ENCODE measurements at regions not wholly inside any gene's neighbourhood (a gene's known extent, or its start where the extent isn't known, plus 50 kb on each side); places are given as distances from the start of the nearest gene placed in this dataset.

DNA sequence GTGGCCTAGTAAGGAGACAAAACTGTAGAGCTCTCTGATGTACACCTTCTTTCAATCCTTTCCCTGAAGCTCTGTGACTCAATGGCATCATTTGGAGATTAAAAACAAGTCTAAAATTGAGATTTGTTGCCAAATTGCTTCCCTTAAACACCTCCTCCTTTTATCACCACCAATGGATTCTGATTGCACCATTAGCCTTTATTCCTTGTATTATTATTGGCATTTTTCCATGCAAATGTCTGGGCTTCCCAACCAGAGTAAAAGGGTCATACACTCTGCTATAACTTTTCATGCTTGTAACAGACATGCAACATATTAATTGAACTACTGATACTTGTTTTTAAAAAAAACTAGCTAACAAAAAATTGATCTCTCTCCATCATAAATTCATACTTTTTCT, 124.2 kb downstream of the CCDC34 start:
- Histone ChIP-seq H3K9me3 (ENCODE audit: low read depth, low read length, poor library complexity, severe bottlenecking) (no peaks in the 10 kb centered on the region), H3K27me3 (replicated peaks; ENCODE audit: insufficient read depth, low read depth, low read length, poor library complexity) (no peaks in the 10 kb centered on the region), H3K27ac (ENCODE audit: low read depth, low read length, poor library complexity, severe bottlenecking) (no peak overlapping the region), H3K4me3 (ENCODE audit: low read depth, low read length, poor library complexity, severe bottlenecking) (no peak overlapping the region), H3K4me1 (ENCODE audit: insufficient read depth, low read length, poor library complexity, severe bottlenecking) (peaks cover 25% of the 10 kb centered on the region), H3K36me3 (ENCODE audit: insufficient read depth, low read length, poor library complexity, severe bottlenecking) (no peaks in the 10 kb centered on the region)
- ChIA-PET POLR2A (ENCODE audit: low non-redundant PET) (no interaction called here), CTCF (no interaction called here)
- no peak for DNase-seq (ENCODE audit: low spot score)
- intact Hi-C loops (cut with micrococcal nuclease; ENCODE audit: unreplicated experiment): no loop called here
- BruUV-seq (replicated peaks): no TSS peak
- TF ChIP-seq, protein P1, sequence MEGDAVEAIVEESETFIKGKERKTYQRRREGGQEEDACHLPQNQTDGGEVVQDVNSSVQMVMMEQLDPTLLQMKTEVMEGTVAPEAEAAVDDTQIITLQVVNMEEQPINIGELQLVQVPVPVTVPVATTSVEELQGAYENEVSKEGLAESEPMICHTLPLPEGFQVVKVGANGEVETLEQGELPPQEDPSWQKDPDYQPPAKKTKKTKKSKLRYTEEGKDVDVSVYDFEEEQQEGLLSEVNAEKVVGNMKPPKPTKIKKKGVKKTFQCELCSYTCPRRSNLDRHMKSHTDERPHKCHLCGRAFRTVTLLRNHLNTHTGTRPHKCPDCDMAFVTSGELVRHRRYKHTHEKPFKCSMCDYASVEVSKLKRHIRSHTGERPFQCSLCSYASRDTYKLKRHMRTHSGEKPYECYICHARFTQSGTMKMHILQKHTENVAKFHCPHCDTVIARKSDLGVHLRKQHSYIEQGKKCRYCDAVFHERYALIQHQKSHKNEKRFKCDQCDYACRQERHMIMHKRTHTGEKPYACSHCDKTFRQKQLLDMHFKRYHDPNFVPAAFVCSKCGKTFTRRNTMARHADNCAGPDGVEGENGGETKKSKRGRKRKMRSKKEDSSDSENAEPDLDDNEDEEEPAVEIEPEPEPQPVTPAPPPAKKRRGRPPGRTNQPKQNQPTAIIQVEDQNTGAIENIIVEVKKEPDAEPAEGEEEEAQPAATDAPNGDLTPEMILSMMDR (conservative IDR thresholded peaks at IDR 0.05; ENCODE audit: low read depth, low read length): no peak
- TF ChIP-seq EZH2 (IDR thresholded peaks at IDR 0.05; ENCODE audit: borderline replicate concordance, low read depth, low read length, poor library complexity, severe bottlenecking): no peak

DNA sequence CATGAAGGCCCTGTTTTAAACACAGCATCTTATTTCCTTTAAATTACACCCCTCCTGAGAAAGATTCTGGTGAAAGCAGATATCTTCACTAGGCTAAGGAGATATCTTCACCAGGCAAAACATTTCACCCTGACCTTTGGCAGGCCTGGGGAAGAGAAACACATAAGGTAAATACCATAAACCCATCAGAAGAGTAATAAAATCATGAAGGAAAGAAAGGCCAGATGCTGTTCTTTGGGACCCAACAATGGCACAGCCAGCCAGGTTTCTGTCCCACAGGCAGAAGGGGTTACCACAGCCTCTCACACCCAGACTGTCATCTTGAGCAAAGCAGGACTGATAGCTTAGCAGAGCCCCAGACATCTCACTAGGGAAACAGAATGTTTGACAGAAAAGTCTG, 125.4 kb downstream of the CCDC34 start:
- Histone ChIP-seq H3K27me3 (replicated peaks; ENCODE audit: insufficient read depth, low read depth, low read length, poor library complexity) (no peaks in the 10 kb centered on the region), H3K4me1 (ENCODE audit: insufficient read depth, low read length, poor library complexity, severe bottlenecking) (peaks cover 28% of the 10 kb centered on the region), H3K4me3 (ENCODE audit: low read depth, low read length, poor library complexity, severe bottlenecking) (no peak overlapping the region), H3K36me3 (ENCODE audit: insufficient read depth, low read length, poor library complexity, severe bottlenecking) (no peaks in the 10 kb centered on the region), H3K27ac (ENCODE audit: low read depth, low read length, poor library complexity, severe bottlenecking) (no peak overlapping the region), H3K9me3 (ENCODE audit: low read depth, low read length, poor library complexity, severe bottlenecking) (no peaks in the 10 kb centered on the region)
- BruUV-seq (replicated peaks): no TSS peak
- ChIA-PET POLR2A (ENCODE audit: low non-redundant PET) (no interaction called here), CTCF (no interaction called here)
- intact Hi-C loops (cut with micrococcal nuclease; ENCODE audit: unreplicated experiment): no loop called here
- no peak for DNase-seq (ENCODE audit: low spot score)
- TF ChIP-seq, protein P1 (conservative IDR thresholded peaks at IDR 0.05; ENCODE audit: low read depth, low read length): no peak
- no peak for TF ChIP-seq EZH2 (IDR thresholded peaks at IDR 0.05; ENCODE audit: borderline replicate concordance, low read depth, low read length, poor library complexity, severe bottlenecking)

DNA sequence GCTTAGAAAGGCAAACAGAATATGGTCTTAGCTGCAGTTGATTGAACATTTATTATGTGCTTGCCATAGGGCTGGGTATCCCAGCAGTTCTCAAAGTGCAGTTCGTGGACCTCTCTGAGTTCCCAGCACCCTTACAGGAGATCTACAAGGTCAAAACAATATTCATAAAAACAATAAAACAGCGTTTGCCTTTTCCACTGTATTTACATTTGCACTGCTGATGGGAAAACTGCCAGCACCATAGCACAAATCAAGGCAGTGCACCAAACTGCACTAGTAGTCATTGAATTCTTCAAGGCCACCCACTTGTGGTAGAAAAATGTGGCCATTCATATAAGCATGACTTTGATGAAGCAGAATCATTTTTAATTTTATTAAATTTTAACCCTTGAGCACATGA, 128.1 kb downstream of the CCDC34 start:
- intact Hi-C loops (cut with micrococcal nuclease; ENCODE audit: unreplicated experiment): no loop called here
- Histone ChIP-seq H3K9me3 (ENCODE audit: low read depth, low read length, poor library complexity, severe bottlenecking) (no peaks in the 10 kb centered on the region), H3K4me3 (ENCODE audit: low read depth, low read length, poor library complexity, severe bottlenecking) (no peak overlapping the region), H3K27me3 (replicated peaks; ENCODE audit: insufficient read depth, low read depth, low read length, poor library complexity) (no peaks in the 10 kb centered on the region), H3K36me3 (ENCODE audit: insufficient read depth, low read length, poor library complexity, severe bottlenecking) (no peaks in the 10 kb centered on the region), H3K27ac (ENCODE audit: low read depth, low read length, poor library complexity, severe bottlenecking) (no peak overlapping the region), H3K4me1 (ENCODE audit: insufficient read depth, low read length, poor library complexity, severe bottlenecking) (peaks cover 30% of the 10 kb centered on the region)
- no TSS peak for BruUV-seq (replicated peaks)
- TF ChIP-seq, protein P1 (conservative IDR thresholded peaks at IDR 0.05; ENCODE audit: low read depth, low read length): no peak
- no peak for TF ChIP-seq EZH2 (IDR thresholded peaks at IDR 0.05; ENCODE audit: borderline replicate concordance, low read depth, low read length, poor library complexity, severe bottlenecking)
- DNase-seq (ENCODE audit: low spot score): no peak
- POLR2A ChIA-PET (ENCODE audit: low non-redundant PET): no interaction called here
- CTCF ChIA-PET: interaction anchor here (0.6 to 1.4 kb wide), 3 partner anchors 21 to 61 kb away, joined by 5 to 6 read pairs (median 5); no protein-coding TSS in a partner anchor
